Fibroblast of villous mesenchyme (primary cell): ENCODE measurements at regions not wholly inside any gene's neighbourhood (a gene's known extent, or its start where the extent isn't known, plus 50 kb on each side); places are given as distances from the start of the nearest gene placed in this dataset.
A peak's percentile ranks its signal among the peaks of the same experiment; 100 is the strongest.
"Not testable (repeated sequence)": the region's sequence is repeated elsewhere in the genome, so short reads cannot be mapped to it uniquely, and the experiment has no call there.

Experiments
- DNase-seq: peaks from one replicate; pipeline ENCODE4 v3.0.0-alpha.2; 2010; ENCODE audit warnings: low read depth
- H3K4me3 ChIP-seq: 2 replicates; pipeline ENCODE4 v1.5.1; 2011; ENCODE audit warnings: low read depth, mild to moderate bottlenecking, low read length
- TF ChIP-seq, protein P1 (sequence below): IDR thresholded peaks from 2 replicates; pipeline ENCODE4 v1.5.1; 2012; ENCODE audit warnings: low read depth, mild to moderate bottlenecking, low read length; ENCODE audit not compliant: insufficient read depth

DNA sequence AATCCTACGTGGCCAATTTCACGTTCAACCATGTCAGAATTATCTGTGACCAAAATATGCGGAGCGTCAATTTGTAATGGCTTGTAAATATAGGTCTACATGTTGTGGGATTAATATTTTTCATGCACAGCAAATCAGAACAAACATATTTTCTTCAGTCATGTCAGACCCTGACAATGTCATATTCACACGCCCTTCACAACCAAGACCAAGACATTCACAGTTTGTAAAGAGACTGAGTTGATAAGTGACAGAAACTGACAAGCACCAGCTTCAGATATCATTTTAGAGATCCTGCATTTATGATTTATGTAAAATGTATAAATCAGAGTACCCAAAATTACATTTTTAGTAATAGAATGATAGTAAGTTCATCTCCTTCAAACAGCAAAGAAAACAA is 57.3 kb upstream of the NOVA1 start:
- TF ChIP-seq, protein P1, sequence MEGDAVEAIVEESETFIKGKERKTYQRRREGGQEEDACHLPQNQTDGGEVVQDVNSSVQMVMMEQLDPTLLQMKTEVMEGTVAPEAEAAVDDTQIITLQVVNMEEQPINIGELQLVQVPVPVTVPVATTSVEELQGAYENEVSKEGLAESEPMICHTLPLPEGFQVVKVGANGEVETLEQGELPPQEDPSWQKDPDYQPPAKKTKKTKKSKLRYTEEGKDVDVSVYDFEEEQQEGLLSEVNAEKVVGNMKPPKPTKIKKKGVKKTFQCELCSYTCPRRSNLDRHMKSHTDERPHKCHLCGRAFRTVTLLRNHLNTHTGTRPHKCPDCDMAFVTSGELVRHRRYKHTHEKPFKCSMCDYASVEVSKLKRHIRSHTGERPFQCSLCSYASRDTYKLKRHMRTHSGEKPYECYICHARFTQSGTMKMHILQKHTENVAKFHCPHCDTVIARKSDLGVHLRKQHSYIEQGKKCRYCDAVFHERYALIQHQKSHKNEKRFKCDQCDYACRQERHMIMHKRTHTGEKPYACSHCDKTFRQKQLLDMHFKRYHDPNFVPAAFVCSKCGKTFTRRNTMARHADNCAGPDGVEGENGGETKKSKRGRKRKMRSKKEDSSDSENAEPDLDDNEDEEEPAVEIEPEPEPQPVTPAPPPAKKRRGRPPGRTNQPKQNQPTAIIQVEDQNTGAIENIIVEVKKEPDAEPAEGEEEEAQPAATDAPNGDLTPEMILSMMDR: no peak
- DNase-seq: no peak
- H3K4me3 ChIP-seq: no peak overlapping the region

DNA sequence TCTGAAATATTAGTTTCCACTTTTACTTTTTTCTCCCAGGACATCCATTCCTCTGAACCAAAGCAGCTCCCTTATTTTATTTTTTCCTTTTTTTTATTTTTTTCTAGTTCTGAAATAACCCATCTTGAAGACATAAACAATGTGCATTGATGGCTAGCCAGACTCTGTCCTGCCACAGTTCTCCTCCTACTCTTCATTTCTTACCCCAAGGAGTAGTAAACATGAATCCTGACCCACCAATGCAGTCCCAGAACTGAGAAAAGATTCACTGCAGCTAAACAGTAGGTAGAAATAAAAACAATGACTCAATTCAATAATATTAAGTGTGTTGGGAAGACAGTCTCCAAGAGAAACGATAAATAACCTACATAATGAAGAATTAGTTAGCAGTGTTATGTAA is 65.7 kb upstream of the NOVA1 start:
- DNase-seq: peak; percentile 67
- no peak overlapping the region for H3K4me3 ChIP-seq
- TF ChIP-seq, protein P1: no peak

GRCh38 chr14:26678732-26679420 is 81.0 kb upstream of the NOVA1 start:
- not testable (repeated sequence) for DNase-seq
- peak overlapping the region; percentile 21 for H3K4me3 ChIP-seq

DNA sequence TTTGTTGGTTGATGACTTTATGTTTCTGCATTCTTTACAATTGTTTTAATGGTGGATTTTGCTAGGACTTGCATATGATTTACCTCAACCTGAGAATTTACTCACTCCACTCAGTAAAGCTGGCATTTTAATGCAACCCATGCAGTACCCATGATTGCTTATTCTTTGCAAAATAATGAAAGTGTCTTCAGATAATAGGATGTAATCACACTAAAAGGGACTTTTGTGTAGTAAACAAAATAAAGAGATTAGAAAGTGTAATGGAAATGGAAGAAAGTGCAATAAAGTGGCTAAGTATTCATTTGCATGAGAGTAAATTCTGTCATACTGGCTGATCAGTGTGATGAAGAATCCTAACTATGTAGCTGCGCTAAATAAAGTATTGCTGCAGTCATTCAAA is 87.6 kb upstream of the NOVA1 start:
- H3K4me3 ChIP-seq: no peak overlapping the region
- no peak for DNase-seq
- TF ChIP-seq, protein P1: no peak

- no peak overlapping the region for H3K4me3 ChIP-seq
- TF ChIP-seq, protein P1: no peak
- no peak for DNase-seq
These were observed 89.5 kb upstream of the NOVA1 start for GRCh38 chr14:26687301-26687837.

DNA sequence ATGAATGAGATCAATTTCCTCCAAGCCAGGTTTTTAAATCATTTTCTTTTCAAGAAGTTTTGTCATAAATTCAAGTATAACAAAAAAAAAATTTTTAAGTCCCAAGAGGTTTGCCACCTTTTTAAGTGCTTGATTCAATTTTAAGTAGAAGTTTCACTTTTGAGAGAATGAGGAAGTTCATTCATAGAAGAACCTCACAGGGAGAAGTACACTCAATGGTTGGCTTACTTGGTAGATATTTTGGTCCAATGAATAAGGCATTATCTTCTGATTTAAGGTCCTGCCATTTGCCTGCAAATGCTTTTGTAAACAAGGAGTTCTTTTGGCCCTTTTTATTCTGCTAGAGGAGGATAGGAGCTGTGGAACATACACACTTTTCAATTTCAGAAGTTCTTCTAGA is 96.7 kb upstream of the NOVA1 start:
- TF ChIP-seq, protein P1: no peak
- no peak overlapping the region for H3K4me3 ChIP-seq
- no peak for DNase-seq

- DNase-seq: no peak
- TF ChIP-seq, protein P1: no peak
- no peak overlapping the region for H3K4me3 ChIP-seq
These were observed 104.9 kb upstream of the NOVA1 start for GRCh38 chr14:26702721-26703230.
